Uterus (tissue), 3 donors: ENCODE measurements at regions not wholly inside any gene's neighbourhood (a gene's known extent, or its start where the extent isn't known, plus 50 kb on each side); places are given as distances from the start of the nearest gene placed in this dataset.

Experiments used
- DNase-seq, 2 donors: peaks; one replicate each; pipeline ENCODE4 v3.0.0-alpha.2; 2019 to 2020
- H3K27ac ChIP-seq, 2 donors: fragments of 200-600 bp; sonication (generic); 1 replicate in 1 of 2; 2 replicates in 1 of 2; pipeline ENCODE4 v1.5.1; 2016 to 2018
- H3K27me3 ChIP-seq, 2 donors: fragments of 200-600 bp; sonication (generic); one replicate each; pipeline ENCODE4 v1.5.1; 2018 to 2019; ENCODE audit warnings: control low read depth in 1 of 2
- H3K36me3 ChIP-seq, 2 donors: fragments of 200-600 bp; sonication (generic); one replicate each; pipeline ENCODE4 v1.5.1; 2019; ENCODE audit warnings: control low read depth in 1 of 2
- H3K4me1 ChIP-seq, 2 donors: fragments of 200-600 bp; sonication (generic); one replicate each; pipeline ENCODE4 v1.5.1; 2018 to 2019; ENCODE audit warnings: control low read depth in 1 of 2
- H3K4me3 ChIP-seq, 2 donors: fragments of 200-600 bp; sonication (generic); 1 replicate in 1 of 2; 2 replicates in 1 of 2; pipeline ENCODE4 v1.5.1; 2018 to 2019; ENCODE audit warnings: mild to moderate bottlenecking in 1 of 2
- H3K9me3 ChIP-seq, 2 donors: fragments of 200-600 bp; sonication (generic); one replicate each; pipeline ENCODE4 v1.5.1; 2019; ENCODE audit warnings: control low read depth in 1 of 2
- CTCF ChIP-seq, 4 experiments: fragments of 200-600 bp in 2 of 4; fragments of 450-650 bp in 2 of 4; sonication (generic) in 2 of 4; IDR thresholded peaks; one replicate each; pipeline ENCODE4 v1.5.1; 2016 to 2019; ENCODE audit warnings: antibody characterized with exemption in 4 of 4, mild to moderate bottlenecking in 2 of 4, moderate library complexity in 1 of 4
- POLR2A ChIP-seq, 2 donors: fragments of 450-650 bp; IDR thresholded peaks; one replicate each; pipeline ENCODE4 v1.6.1; 2016; ENCODE audit warnings: antibody characterized with exemption in 2 of 2, mild to moderate bottlenecking in 1 of 2, moderate library complexity in 1 of 2
- intact Hi-C: fragments of 100-400 bp; cut with DNase I; formaldehyde crosslinking; loops from one replicate; pipeline ENCODE4 v1.15.1; 2023; ENCODE audit warnings: low total_unique reads
- donor health status: DM: yes; HTN: yes; CAD: no.

- no peak for DNase-seq
Measured at GRCh38 chr16:86281421-86281820, 228.9 kb upstream of the FOXF1 start.

GRCh38 chr16:86283944-86284343, 226.4 kb upstream of the FOXF1 start:
- intact Hi-C loops = no loop called here
- DNase-seq = no peak
- peaks cover 5 to 33% of the 10 kb centered on the region in 2 donors for H3K27me3 ChIP-seq
- no peaks in the 10 kb centered on the region for H3K9me3 ChIP-seq
- peaks cover 0 to 9% of the 10 kb centered on the region in 2 donors for H3K4me1 ChIP-seq
- no peak overlapping the region for H3K27ac ChIP-seq
- no peak for TF ChIP-seq CTCF (IDR thresholded peaks at IDR 0.05)
- no peaks in the 10 kb centered on the region for H3K36me3 ChIP-seq
- no peak overlapping the region for H3K4me3 ChIP-seq

More at GRCh38 chr16:86281421-86281820, 228.9 kb upstream of the FOXF1 start:
- no peaks in the 10 kb centered on the region for H3K36me3 ChIP-seq
- peaks cover 1 to 8% of the 10 kb centered on the region in 2 donors for H3K27me3 ChIP-seq
- H3K27ac ChIP-seq = no peak overlapping the region
- H3K4me3 ChIP-seq = no peak overlapping the region
- no peak for TF ChIP-seq POLR2A (IDR thresholded peaks at IDR 0.05)
- TF ChIP-seq CTCF (IDR thresholded peaks at IDR 0.05) = no peak
- no peaks in the 10 kb centered on the region for H3K4me1 ChIP-seq
- intact Hi-C loops = no loop called here
- H3K9me3 ChIP-seq = no peaks in the 10 kb centered on the region

GRCh38 chr16:86285421-86285820, 224.9 kb upstream of the FOXF1 start:
- DNase-seq = no peak
- H3K27me3 ChIP-seq = peaks cover 5 to 47% of the 10 kb centered on the region in 2 donors
- H3K27ac ChIP-seq = no peak overlapping the region
- no peak overlapping the region for H3K4me3 ChIP-seq
- peaks cover 0 to 9% of the 10 kb centered on the region in 2 donors for H3K4me1 ChIP-seq
- no peaks in the 10 kb centered on the region for H3K36me3 ChIP-seq
- TF ChIP-seq POLR2A (IDR thresholded peaks at IDR 0.05) (no peak), CTCF (IDR thresholded peaks at IDR 0.05) (no peak)
- intact Hi-C loops = no loop called here
- no peaks in the 10 kb centered on the region for H3K9me3 ChIP-seq

GRCh38 chr16:86285938-86286921, 224.1 kb upstream of the FOXF1 start:
- Histone ChIP-seq H3K27me3 (peaks cover 5 to 53% of the 10 kb centered on the region in 2 donors), H3K36me3 (no peaks in the 10 kb centered on the region), H3K4me3 (no peak overlapping the region), H3K27ac (no peak overlapping the region), H3K4me1 (peaks cover 0 to 9% of the 10 kb centered on the region in 2 donors), H3K9me3 (no peaks in the 10 kb centered on the region)
- TF ChIP-seq CTCF (IDR thresholded peaks at IDR 0.05) (no peak), POLR2A (IDR thresholded peaks at IDR 0.05) (no peak)
- intact Hi-C loops = no loop called here
- no peak for DNase-seq

- Histone ChIP-seq H3K36me3 (no peaks in the 10 kb centered on the region), H3K27me3 (peaks cover 5 to 53% of the 10 kb centered on the region in 2 donors), H3K4me3 (no peak overlapping the region), H3K27ac (no peak overlapping the region), H3K9me3 (no peaks in the 10 kb centered on the region), H3K4me1 (peaks cover 0 to 9% of the 10 kb centered on the region in 2 donors)
- no peak for DNase-seq
- intact Hi-C loops = no loop called here
- TF ChIP-seq POLR2A (IDR thresholded peaks at IDR 0.05) (no peak), CTCF (IDR thresholded peaks at IDR 0.05) (no peak)
Measured at GRCh38 chr16:86286991-86287663, 223.2 kb upstream of the FOXF1 start.
